ENCODE measurements at regions not wholly inside any gene's neighbourhood (a gene's known extent, or its start where the extent isn't known, plus 50 kb on each side); places are given as distances from the start of the nearest gene placed in this dataset.
"Not testable (repeated sequence)": the region's sequence is repeated elsewhere in the genome, so short reads cannot be mapped to it uniquely, and the experiment has no call there.

DNA sequence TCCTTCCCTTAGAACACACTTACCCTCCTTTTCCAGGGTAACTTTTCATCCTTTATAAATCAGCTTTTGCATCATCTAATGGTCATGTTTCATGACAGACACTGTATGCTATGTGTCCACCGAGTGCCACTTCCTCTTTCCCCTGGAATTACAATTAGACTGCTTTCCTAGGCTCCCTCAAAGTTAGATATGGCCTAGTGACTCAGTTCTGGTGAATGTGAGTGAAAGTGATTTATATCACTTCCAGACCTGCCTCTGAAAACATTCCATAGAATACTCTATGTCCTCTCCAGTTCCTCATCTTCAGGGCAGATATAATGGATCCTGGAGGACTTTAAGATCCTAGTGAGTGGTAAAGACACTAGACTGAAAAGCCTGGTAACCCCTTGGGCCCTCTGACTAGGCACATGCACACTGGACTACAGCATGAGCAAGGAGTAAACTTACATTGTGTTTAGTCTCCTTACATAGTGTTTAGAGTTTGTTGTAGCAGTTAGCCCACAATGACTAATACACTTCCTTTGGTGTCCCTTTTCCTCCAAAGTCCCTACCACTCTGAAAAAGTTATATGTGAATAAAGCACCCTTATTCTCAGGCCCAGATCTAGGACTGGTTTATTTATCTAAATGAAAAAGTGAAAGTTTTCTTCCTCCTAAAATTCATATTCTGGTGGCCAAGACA lies 59.3 kb downstream of the GPR88 start:
- Histone ChIP-seq H3K4me1 (no peaks in the 10 kb centered on the region), H3K27me3 (no peaks in the 10 kb centered on the region), H3K27ac (no peak overlapping the region), H3K4me3 (no peak overlapping the region), H3K36me3 (no peaks in the 10 kb centered on the region), H3K9me3 (no peaks in the 10 kb centered on the region)
- DNase-seq (ENCODE audit: low spot score in 2 of 2) = no peak
- TF ChIP-seq, protein P1, sequence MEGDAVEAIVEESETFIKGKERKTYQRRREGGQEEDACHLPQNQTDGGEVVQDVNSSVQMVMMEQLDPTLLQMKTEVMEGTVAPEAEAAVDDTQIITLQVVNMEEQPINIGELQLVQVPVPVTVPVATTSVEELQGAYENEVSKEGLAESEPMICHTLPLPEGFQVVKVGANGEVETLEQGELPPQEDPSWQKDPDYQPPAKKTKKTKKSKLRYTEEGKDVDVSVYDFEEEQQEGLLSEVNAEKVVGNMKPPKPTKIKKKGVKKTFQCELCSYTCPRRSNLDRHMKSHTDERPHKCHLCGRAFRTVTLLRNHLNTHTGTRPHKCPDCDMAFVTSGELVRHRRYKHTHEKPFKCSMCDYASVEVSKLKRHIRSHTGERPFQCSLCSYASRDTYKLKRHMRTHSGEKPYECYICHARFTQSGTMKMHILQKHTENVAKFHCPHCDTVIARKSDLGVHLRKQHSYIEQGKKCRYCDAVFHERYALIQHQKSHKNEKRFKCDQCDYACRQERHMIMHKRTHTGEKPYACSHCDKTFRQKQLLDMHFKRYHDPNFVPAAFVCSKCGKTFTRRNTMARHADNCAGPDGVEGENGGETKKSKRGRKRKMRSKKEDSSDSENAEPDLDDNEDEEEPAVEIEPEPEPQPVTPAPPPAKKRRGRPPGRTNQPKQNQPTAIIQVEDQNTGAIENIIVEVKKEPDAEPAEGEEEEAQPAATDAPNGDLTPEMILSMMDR (IDR thresholded peaks at IDR 0.05) = no peak
- TF ChIP-seq EP300 (IDR thresholded peaks at IDR 0.05) = no peak
- TF ChIP-seq POLR2A (IDR thresholded peaks at IDR 0.05) = no peak
- TF ChIP-seq POLR2AphosphoS5 (IDR thresholded peaks at IDR 0.05) = no peak
- WGBS = 40% methylated on average over 1 of the region's 1 CpG

DNA sequence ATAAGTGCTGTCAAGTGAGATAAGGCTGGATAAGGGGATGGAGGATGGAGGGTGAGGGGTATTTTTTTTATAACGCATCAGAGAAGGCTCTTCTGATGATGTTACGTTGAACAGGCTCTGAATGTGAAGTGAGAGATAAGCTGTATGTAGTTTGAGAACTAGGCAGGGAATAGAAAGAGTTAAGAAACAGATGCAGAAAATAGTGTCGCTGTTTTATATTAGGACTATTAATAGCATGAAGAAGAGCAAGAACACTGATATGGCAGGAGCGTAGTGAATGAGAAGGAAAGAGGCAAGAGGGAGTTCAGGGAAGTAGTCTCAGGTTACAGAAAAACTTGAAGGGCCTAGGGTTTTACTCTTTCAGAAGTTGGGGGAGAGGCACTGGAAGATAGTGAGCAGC lies 59.8 kb downstream of the GPR88 start:
- no peak for DNase-seq (ENCODE audit: low spot score in 2 of 2)
- Histone ChIP-seq H3K36me3 (no peaks in the 10 kb centered on the region), H3K9me3 (no peaks in the 10 kb centered on the region), H3K27ac (no peak overlapping the region), H3K4me1 (no peaks in the 10 kb centered on the region), H3K27me3 (no peaks in the 10 kb centered on the region), H3K4me3 (no peak overlapping the region)
- WGBS = 44% methylated on average over 4 of the region's 4 CpGs
- TF ChIP-seq EP300 (IDR thresholded peaks at IDR 0.05) = no peak
- TF ChIP-seq POLR2AphosphoS5 (IDR thresholded peaks at IDR 0.05) = no peak
- TF ChIP-seq, protein P1 (IDR thresholded peaks at IDR 0.05) = no peak
- TF ChIP-seq POLR2A (IDR thresholded peaks at IDR 0.05) = no peak

DNA sequence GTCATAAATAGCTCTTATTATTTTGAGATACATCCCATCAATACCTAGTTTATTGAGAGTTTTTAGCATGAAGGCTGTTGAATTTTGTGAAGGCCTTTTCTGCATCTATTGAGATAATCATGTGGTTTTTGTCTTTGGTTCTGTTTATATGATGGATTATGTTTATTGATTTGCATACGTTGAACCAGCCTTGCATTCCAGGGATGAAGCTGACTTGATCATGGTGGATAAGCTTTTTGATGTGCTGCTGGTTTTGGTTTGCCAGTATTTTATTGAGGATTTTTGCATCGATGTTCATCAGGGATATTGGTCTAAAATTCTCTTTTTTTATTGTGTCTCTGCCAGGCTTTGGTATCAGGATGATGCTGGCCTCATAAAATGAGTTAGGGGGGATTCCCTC lies 62.4 kb downstream of the GPR88 start:
- not testable (repeated sequence) for H3K36me3 ChIP-seq; DNase-seq (ENCODE audit: low spot score in 2 of 2); H3K4me3 ChIP-seq; H3K27ac ChIP-seq; H3K27me3 ChIP-seq; H3K9me3 ChIP-seq; H3K4me1 ChIP-seq
- 83% methylated on average over 2 of the region's 2 CpGs for WGBS

DNA sequence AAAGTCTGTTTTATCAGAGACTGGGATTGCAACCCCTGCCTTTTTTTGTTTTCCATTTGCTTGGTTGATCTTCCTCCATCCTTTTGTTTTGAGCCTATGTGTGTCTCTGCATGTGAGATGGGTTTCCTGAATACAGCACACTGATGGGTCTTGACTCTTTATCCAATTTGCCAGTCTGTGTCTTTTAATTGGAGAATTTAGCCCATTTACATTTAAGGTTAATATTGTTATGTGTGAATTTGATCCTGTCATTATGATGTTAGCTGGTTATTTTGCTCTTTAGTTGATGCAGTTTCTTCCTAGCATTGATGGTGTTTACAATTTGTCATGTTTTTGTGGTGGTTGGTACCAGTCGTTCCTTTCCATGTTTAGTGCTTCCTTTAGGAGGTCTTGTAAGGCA lies 64.1 kb downstream of the GPR88 start:
- not testable (repeated sequence) for H3K27ac ChIP-seq; H3K9me3 ChIP-seq; DNase-seq (ENCODE audit: low spot score in 2 of 2); H3K4me3 ChIP-seq; H3K36me3 ChIP-seq; H3K4me1 ChIP-seq; H3K27me3 ChIP-seq
- WGBS = 92% methylated on average over 1 of the region's 1 CpG

DNA sequence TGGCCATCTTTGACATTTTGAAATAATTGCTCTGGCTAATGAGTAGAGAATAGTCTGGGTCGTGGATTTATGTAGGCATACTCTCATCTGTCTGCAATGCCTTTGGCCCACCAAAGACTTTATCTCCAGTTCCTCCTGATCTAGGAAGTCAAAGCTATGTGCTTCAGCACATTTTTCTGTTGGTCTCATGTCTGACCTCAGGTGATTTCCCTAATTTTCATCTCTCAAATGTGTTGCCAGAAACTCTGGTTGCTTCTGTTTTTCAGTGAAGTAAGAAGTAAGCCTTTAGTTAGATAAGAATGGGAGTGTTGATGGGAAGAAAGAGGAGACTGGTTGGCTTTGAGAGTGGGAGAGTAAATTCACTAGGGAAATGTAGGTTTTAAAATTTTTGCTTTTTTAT lies 66.4 kb downstream of the GPR88 start:
- no peak overlapping the region for H3K27ac ChIP-seq
- TF ChIP-seq, protein P1 (IDR thresholded peaks at IDR 0.05) = no peak
- TF ChIP-seq EP300 (IDR thresholded peaks at IDR 0.05) (no peak), POLR2AphosphoS5 (IDR thresholded peaks at IDR 0.05) (no peak), POLR2A (IDR thresholded peaks at IDR 0.05) (no peak)
- H3K4me1 ChIP-seq = no peaks in the 10 kb centered on the region
- 80% methylated on average over 1 of the region's 1 CpG for WGBS
- no peaks in the 10 kb centered on the region for H3K36me3 ChIP-seq
- H3K9me3 ChIP-seq = no peaks in the 10 kb centered on the region
- DNase-seq (ENCODE audit: low spot score in 2 of 2) = no peak
- H3K4me3 ChIP-seq = no peak overlapping the region
- no peaks in the 10 kb centered on the region for H3K27me3 ChIP-seq

DNA sequence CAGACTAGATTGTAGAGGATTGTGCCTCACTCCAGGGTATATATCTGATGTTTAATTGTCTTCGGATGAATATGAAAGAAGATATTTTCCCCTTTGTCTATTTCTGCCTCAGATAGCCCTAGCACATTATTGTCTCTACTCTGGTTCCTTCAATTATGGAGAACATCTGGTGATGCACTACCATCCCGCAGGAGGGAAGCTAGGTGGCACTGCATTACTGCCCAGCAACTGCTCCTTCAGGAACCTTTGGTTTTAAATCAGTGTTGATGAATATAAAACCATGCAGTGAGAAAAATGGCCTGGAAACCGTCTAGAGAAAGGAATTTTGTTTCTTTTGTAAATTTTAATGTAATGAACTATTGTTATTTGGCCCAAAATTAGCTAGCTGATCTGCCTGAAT lies 68.5 kb downstream of the GPR88 start:
- H3K9me3 ChIP-seq = no peaks in the 10 kb centered on the region
- no peaks in the 10 kb centered on the region for H3K4me1 ChIP-seq
- no peak for DNase-seq (ENCODE audit: low spot score in 2 of 2)
- TF ChIP-seq, protein P1 (IDR thresholded peaks at IDR 0.05) = peak in 1 of 2 donors; percentile 37
- TF ChIP-seq EP300 (IDR thresholded peaks at IDR 0.05) = no peak
- H3K4me3 ChIP-seq = no peak overlapping the region
- WGBS = 33% methylated on average over 3 of the region's 3 CpGs
- no peaks in the 10 kb centered on the region for H3K27me3 ChIP-seq
- no peaks in the 10 kb centered on the region for H3K36me3 ChIP-seq
- no peak overlapping the region for H3K27ac ChIP-seq
